HG03457 (cell line): ENCODE measurements at regions not wholly inside any gene's neighbourhood (a gene's known extent, or its start where the extent isn't known, plus 50 kb on each side); places are given as distances from the start of the nearest gene placed in this dataset.

Experiments used
- ATAC-seq: cut with Tn5 transposase; IDR thresholded peaks from one replicate; pipeline ENCODE4 v1.9.1; 2021; ENCODE audit warnings: moderate number of reproducible peaks; ENCODE audit not compliant: unreplicated experiment

DNA sequence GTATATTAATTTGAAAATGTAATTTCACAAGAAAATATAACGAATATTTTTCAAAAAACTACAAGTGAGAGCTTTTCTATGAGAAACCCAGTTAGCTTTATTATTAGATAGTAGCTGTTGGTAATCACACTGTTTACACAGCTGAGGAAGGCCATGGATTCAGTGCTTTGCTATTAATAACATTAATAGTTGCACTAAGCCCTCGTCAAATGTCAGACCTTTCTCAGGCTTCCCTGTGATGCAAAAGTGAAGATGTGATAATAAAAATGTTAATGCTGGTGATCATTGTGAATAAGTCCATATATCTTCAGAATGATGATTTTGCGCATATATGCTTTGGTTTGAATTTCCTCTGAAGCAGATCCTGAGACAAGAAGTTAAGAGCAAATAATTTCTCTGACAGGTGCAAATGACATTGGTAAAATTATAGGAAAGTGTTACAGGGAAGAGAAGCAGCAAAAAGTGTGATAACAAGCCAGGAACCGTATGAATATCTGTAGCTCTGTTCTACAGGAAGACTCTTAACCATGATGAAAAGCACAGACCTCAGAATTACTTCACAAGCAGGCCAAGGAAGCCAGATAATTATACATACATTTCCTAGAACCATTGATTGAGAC lies 56.5 kb upstream of the CNTN6 start:
- no peak for ATAC-seq

GRCh38 chr3:1037631-1038030 lies 55.2 kb upstream of the CNTN6 start:
- ATAC-seq = no peak
